Skin of body (tissue), 1 donor: ENCODE measurements at regions not wholly inside any gene's neighbourhood (a gene's known extent, or its start where the extent isn't known, plus 50 kb on each side); places are given as distances from the start of the nearest gene placed in this dataset.

ENCODE experiments used
- DNase-seq: peaks from one replicate; lab custom pipeline; 2025; lab: John Stamatoyannopoulos, UW

DNA sequence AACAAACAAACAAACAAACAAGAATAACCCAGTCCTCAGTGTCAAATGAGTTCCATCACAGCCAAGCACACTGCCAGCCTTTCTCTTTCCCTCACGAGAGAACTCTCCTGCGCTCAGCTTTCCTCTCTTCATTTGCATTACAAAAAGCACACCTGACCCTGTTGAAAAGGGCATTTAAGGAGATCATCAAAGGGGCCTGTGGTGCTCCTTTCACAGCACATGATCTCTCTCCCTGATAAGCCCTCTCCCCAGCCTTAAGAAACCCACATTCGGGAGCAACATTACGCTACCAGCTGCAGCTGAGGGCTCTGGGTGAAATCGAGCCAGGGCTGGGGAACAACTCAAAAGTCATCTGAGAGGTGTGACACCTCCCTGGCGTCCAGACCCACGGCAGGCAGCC, 165.6 kb upstream of the TMCC3 start:
- DNase-seq, result no peak

DNA sequence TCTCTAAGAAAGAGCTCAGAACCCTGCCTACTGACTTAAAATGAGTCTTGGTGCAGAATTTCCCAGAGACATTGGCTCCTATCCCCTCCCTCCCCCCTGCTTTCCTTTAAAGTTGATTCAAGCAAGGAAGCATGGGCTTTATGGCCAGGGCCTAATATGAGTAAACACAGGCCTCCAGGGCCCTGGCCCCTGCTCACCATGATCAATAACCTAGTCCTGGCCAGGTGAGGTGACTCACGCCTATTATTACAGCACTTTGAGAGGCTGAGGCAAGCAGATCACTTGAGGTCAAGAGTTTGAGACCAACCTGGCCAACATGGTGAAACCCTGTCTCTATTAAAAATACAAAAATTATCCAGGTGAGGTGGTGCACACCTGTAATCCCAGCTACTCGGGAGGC, 165.1 kb upstream of the TMCC3 start:
- no peak for DNase-seq

DNA sequence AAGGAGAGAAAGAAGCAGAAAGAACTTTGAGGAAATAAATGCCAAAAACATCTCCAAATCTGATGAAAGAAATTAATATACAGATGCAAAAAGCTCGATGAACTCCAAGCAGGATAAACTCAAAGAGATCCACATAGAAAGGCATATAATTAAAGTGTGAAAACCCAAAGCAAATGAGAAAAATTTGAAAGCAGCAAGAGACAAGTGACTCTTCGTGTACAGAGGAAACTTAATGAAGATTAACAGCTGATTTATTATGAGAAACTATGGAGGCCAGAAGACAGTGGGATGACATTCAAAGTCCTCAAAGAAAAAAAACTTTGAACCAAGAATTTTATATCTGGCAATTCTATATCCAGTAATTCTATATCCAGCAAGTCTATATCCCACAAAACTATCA, 163.0 kb upstream of the TMCC3 start:
- DNase-seq, result no peak

DNA sequence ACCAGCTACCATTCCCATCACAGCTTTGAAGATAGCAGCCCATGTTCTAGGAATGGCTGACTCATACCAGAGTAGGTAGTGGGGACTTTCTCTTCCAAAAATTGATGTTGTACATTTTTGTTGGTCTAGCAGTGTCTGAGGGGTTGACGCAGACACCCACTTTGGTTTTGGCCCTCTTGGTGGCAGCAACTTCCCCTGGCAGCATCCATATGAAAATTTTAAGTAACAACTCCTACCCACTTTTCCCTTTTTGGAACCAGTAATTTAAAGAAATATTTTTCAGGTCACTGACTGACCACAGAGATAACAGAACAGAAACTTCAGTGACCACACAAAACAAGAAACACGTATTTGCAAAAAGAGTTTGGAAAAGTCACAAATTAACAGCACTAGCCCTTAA, 162.0 kb upstream of the TMCC3 start:
- DNase-seq, result no peak

DNA sequence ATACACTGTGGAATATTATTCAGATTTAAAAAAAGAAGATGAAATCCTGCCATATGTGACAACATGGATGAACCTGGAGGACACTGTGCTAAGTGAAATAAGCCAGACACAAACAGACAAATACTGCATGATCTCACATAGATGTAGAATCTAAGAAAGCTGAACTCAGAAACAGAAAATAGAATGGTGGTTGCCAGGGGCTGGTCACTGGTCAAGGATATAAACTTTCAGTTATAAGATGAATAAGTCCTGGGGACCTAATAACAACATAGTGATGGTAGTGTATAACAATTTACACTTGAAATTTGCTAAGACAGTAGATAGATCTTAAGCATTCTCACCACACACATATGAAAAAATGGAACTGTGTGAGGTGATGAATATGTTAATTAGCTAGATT, 161.3 kb upstream of the TMCC3 start:
- DNase-seq, result no peak

DNA sequence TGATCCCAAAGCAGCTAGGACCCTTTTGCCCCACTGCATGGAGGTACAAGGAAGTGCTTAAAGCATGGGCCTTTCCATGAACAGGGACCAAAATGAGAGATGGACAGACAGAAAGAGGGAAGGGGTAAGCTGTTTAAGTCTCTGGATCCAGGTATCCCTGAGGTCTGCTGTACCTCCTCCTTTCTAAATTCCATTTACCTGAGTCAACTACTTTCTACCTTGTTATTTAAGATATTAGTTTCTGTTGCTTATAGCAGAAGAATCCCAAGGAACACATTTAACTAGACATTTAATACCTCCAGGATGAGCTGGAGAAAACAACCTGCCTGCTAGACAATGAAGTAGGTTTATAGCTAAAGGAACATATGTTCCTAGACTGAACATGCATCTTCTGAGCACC, 157.6 kb upstream of the TMCC3 start:
- DNase-seq, result no peak

DNA sequence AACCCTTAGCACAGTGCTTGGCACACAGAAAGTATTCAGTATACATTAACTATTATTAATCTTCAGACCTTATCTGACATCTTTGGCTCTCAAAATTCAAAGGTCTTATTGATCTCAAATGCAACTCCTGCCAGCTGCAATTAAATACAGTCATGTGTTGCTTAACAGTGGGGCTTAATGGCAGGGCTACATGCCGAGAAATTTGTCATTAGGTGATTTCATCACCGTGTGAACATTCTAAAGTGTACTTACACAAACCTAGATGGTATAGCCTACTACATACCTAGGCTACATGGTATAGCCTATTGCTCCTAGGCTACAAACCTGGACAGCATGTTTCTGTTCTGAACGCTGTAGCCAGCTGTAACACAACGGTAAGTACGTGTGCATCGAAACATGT, 156.3 kb upstream of the TMCC3 start:
- no peak for DNase-seq

DNA sequence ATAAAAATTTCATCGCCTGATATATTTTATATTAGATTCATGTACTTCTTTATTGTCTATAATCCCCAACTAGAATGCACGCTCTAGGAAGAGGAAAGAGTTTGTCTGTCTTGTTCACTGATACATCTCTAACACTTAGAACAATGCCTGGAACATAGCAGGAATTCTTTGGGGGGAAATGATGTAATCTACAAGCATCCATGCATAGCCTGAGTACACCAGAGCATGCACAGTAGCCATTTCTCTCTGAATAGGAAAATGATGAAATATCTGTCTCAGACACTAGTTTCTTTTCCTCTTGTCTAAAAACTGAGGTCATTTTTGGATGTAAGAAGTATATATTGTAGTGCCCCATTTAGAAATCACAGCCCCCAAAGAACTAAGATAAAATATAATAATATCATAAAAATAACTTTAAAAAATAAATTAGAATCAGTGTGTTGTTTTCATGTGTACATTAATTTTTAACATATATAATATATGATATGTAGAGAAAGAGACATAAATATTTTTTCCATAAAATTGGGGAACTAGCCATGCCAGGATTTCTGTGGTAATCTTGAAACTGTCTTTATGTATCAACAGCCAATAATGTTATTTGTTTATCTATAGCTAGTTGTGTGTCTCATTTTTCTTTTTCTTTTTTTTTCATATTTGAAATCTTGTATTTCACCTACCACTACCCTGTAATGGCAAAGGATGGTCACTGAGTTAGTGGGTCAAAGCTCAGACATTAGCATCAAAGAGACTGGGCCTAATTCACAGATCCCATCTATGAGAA, 155.6 kb upstream of the TMCC3 start:
- DNase-seq, result peak; percentile 41

DNA sequence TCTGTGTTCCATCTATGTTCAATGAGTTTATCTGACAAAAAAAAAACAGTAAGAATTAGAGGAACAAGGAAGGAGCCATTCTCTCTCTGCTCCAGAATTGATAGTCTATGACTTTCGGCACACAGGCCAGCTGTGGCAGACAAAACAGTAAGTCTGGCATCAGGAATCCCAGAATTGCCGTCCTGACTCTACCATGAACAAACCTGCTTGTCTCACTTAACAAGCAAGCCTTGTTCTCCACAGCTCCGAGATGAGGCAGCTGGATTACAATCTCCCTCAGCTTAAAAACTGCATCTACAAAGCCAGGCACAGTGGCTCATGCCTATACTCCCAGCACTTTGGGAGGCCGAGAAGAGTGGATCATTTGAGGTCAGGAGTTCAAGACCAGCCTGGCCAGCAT, 153.6 kb upstream of the TMCC3 start:
- DNase-seq, result no peak

DNA sequence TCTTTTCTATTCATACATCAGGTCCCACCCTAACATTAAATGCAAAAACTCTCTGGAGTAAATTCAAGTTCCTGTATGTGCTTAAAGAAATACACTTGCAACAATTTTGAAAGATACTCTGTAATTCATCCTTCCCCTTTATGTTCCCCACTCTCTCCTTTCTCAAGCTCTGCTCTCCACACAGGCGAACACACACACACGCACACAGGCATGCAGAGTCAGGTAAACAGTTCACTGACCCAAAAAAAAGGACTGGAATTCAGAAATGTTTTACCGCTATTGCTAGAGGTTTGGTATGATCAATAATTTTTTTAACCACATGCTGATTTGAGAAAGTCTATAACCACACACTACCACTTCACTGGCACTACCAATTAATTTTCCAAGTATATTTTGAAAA, 152.4 kb upstream of the TMCC3 start:
- DNase-seq, result no peak

DNA sequence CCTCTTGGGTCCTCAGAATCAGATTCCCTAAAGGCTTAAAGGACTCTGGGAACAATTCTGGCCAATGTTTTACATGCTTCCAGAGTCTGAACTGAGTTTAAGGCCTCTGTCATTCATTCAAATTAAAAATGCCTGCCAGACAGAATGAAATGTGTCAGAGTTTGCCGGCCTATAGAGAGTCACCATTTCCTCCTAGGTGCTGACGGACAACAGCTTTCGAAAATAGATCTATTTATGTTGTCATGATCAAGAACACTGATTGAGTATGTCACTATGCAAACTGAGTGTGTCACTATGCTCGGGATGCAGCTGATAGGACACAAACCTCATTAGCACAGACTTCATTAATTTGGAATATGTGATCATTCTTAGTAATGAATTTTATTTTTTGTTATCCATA, 151.4 kb upstream of the TMCC3 start:
- no peak for DNase-seq

DNA sequence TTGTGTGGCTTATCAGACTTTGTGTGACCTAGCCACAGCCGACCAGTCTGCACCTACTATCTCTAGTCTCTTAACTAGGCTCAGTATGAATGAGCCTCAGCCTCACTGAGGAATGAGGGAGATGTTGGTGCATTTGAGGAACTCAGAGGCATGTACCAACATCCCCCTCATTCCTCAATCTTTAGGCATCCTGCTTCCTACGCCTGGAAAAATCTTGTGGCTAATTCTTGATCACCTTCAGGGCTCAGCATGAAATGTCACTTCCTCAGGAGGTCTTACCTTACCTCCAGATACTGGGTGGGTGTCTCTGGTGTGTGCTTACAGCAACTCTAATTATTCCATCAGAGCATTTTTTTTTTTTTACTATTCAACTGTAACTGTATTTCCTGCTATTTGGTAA, 148.8 kb upstream of the TMCC3 start:
- no peak for DNase-seq

DNA sequence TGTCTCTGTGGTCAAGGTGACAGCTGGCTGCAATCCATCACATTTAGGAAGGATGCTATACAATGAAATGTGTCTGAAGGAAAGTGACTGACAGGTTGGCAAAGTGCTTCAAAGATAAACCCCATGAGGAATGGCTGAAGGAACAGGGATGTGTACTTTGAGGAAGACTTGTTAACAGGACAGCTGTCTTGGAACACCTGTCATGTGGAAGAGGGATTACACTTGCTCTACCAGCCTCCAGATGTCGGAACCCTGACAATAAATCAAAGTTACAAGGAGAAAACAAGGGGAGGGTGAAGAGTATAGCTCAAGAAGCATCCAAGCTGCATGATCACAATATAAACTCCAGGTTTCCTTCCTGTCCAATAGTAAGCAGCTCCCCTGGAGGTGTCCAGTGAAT, 147.8 kb upstream of the TMCC3 start:
- DNase-seq, result no peak

DNA sequence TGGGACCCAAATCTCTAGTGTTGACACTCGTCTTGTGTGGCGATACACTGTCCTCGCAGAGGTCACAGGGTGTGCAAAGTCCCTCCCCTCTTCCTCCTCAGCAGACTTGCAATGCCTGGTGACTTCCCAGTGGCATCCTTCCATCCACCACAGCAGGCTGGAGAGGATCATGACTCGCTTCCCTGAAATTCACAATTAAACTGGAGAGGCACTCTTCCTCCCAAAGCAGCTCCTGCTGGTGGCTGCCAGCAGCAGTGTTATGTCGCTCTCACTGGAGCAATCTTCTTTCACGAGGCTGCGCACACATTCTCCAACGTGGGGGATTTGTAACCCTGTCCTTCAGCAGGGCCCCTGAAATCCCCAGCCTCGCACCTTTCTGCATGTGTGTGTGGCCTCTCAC, 145.2 kb upstream of the TMCC3 start:
- DNase-seq, result no peak

DNA sequence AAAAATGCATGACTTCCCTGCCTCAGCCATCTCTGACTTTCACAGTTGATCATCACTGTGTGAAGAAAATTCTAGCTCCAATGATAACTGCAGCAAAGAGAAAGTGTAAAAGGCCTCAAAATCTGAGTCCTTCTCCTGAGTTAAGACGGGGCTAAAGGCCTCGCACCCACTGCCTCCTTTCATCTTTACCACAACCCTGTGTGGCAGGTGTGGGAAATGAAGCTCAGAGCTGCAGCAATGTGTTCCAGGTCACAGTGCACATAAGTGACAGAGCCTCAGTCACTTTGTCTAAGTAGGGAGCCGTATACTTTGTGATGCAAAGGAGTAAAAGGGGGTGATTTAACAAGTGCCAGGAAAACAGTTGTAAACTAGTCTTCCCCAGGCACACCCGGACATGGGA, 144.7 kb upstream of the TMCC3 start:
- no peak for DNase-seq

DNA sequence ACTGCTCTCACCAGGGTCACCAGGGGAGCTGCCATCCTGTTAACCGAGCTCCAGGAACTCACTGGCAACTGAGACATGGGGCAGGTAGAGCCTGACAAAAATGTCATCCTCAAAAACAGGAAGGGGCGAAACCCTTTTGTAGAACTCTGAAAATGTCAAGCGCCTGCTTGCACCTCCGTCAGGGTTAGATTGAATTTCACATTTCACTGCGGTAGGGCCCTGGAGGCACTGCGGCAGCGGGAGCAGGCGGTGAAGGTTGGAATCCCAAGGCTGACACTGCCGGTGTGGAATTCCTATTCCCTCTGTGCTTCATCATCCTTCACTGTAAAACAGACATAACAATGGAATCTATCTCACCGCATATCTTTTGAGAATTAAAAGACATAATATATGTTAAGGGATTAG, 142.8 kb upstream of the TMCC3 start:
- DNase-seq, result no peak

DNA sequence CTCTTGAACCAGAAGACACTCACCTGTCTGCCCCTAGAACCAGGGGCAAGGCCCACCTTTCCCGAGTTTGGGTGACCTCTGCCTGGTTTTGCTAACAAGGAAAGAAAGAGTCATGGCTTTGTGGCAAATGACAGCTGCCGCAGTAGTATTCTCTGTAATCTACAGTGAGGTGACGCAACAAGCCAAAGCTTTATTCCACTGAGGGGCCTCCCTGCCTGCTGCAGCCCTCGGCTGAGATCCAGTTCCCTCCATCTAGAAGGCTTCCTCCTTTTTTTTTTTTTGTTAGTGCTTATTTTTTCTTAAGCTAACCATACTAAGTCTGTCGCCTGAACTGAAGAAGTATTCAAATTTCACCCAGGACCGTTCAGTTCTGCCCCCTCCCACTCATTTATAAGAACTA, 142.3 kb upstream of the TMCC3 start:
- peak; percentile 10 for DNase-seq

DNA sequence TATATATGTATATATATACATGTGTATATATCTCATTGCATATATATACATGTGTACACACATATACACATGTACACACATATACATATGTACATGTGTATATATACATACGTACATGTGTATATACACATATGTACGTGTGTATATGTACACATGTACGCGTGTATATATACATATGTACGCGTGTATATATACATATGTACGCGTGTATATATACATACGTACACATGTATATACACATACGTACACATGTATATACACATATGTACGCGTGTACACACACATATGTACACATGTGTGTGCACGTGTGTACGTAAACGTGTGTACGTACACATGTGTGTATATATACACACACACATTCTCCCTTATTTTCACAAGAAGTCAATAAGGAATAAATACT, 141.6 kb upstream of the TMCC3 start:
- no peak for DNase-seq

DNA sequence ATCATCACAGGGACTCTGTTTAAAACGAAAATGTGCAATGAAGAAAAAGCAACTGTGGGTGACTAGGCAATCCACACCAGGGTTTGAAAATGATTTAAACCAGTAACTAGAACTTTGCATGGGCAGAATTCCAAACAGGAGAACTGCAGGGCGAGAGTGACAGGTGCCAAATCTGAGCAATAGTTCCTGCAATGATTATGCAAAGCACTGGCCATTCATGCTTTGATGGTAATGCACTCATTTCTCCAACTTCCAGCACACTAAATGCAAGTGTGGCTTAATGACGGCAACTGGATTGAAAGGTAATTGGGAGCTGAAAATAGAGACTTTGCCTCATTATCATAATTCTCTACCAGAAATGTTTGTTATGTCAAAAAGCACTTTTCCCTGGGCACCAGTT, 140.5 kb upstream of the TMCC3 start:
- no peak for DNase-seq

DNA sequence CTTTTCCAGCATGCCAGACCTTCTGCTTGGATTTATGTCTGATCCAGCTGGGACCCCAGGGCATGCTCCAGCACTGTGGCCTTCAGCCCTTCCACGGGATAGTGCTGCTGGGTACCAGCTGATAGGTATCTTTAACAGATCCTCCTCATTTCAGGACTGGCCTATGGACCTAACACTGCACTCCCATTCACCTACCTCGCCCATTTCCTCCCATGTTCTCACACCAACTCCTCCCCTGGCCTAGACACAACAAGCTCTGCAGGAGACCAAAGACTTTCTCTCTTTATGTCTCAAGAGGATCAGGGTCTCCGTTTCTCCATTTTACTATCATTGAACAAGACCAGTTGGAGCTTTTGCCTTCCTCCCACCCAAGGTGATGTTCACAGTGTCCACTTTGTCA, 140.0 kb upstream of the TMCC3 start:
- no peak for DNase-seq

DNA sequence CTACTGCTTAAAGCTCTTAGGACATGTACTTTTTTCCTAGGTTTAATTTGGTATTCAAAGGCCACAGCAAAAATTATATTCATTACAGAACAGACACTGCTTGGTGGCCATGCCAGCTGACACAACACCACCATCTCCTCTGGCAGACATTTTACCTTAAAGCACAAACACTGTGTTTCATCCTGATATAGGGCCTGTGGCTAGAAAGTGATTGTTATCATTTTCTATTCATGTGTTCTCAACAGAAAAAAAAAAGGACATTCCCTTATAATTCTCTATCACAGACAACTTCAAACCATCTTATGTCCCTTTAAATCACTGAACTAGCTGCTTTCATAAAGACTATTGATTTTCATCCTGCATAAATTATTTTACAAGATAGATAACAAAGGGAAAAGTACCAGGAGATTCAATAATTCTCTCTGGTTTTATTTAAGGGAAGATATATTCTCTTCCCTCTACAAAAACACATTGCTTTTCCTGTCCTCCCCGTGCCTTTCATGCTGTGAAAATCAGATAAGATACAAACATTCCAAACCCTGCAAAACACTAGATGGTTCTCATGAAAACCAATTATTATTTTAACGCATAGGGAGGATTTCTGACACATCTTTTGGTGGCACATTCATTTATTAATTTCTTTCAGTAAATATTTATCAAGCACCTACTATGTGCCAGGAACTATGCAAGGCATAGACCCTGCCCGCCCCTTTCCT, 139.3 kb upstream of the TMCC3 start:
- no peak for DNase-seq

DNA sequence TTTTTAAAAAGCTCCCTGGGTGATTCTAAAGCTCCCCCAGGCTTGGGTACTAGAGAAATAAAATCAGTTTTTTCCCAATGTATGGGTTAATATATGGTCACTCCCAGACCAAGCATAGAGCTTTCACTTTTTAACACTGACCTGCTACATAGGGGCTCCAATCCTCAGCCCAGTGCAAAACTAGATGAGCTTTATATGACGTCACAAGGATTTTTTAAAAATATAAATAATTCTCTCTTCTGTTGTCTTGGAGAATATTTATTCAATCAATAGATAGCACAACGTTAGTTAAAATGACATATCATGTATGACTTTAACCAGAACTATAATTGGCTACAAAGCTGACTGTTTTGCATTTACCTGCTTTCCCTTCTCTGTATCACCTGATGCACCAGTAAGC, 137.9 kb upstream of the TMCC3 start:
- no peak for DNase-seq

DNA sequence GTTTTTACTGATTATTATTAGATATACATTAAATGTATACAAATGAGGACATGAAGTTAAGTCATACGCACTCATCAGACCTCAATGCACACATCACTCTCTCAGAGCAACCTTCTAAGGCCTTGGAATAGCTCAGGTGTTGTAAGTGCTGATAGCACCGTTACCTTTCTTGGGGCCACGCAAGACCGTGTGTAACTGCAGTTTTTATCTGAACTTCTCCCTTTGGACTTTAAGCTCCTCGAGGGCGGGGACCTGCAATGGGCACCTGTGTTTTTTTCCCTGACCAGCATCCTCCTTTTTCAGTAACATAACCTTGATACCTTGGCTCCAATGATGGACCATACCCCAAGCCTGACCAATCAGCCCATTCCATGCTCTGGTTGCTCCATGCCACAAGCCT, 136.5 kb upstream of the TMCC3 start:
- no peak for DNase-seq
